ENCODE measurements at regions not wholly inside any gene's neighbourhood (a gene's known extent, or its start where the extent isn't known, plus 50 kb on each side); places are given as distances from the start of the nearest gene placed in this dataset.

- Histone ChIP-seq H3K79me2 (ENCODE audit: control insufficient read depth, low read length) (no peaks in the 10 kb centered on the region), H3K4me3 (ENCODE audit: low read length) (no peak overlapping the region), H4K20me1 (ENCODE audit: control insufficient read depth, insufficient read depth, low read depth, low read length) (no peaks in the 10 kb centered on the region), H3K4me1 (ENCODE audit: control insufficient read depth, low read length) (no peaks in the 10 kb centered on the region), H3F3A (ENCODE audit: control insufficient read depth, insufficient read depth) (no peaks in the 10 kb centered on the region), H3K9me2 (replicated peaks; ENCODE audit: control insufficient read depth, low read length) (no peaks in the 10 kb centered on the region), H3K27me3 (ENCODE audit: control insufficient read depth, low read length) (no peaks in the 10 kb centered on the region), H3K27ac (ENCODE audit: low read depth, low read length) (no peak overlapping the region), H3K4me2 (ENCODE audit: low read length) (no peak overlapping the region), H3K36me3 (ENCODE audit: control insufficient read depth, low read length) (no peaks in the 10 kb centered on the region), H3K9me3 (ENCODE audit: control insufficient read depth, insufficient read depth, low read length) (no peaks in the 10 kb centered on the region)
- TF ChIP-seq EZH2phosphoT487 (IDR thresholded peaks at IDR 0.05; ENCODE audit: borderline replicate concordance, low read length) (no peak), CTCF (IDR thresholded peaks at IDR 0.05; ENCODE audit: low read depth, low read length, poor library complexity, severe bottlenecking) (no peak)
Measured at GRCh38 chr2:155839991-155840390, 492.5 kb downstream of the NR4A2 start.

- H3K27ac ChIP-seq (ENCODE audit: low read depth, low read length), result no peak overlapping the region
- no peaks in the 10 kb centered on the region for H3K4me1 ChIP-seq (ENCODE audit: control insufficient read depth, low read length)
Measured at GRCh38 chr2:155839436-155839835, 493.1 kb downstream of the NR4A2 start.

GRCh38 chr2:155836439-155836838, 496.1 kb downstream of the NR4A2 start:
- no peak overlapping the region for H3K4me2 ChIP-seq (ENCODE audit: low read length)
- no peaks in the 10 kb centered on the region for H4K20me1 ChIP-seq (ENCODE audit: control insufficient read depth, insufficient read depth, low read depth, low read length)
- no peaks in the 10 kb centered on the region for H3K36me3 ChIP-seq (ENCODE audit: control insufficient read depth, low read length)
- H3K4me3 ChIP-seq (ENCODE audit: low read length), result no peak overlapping the region
- no peak overlapping the region for H3K27ac ChIP-seq (ENCODE audit: low read depth, low read length)
- no peaks in the 10 kb centered on the region for H3K4me1 ChIP-seq (ENCODE audit: control insufficient read depth, low read length)
- H3K9me2 ChIP-seq (replicated peaks; ENCODE audit: control insufficient read depth, low read length), result no peaks in the 10 kb centered on the region
- H3K27me3 ChIP-seq (ENCODE audit: control insufficient read depth, low read length), result no peaks in the 10 kb centered on the region
- no peaks in the 10 kb centered on the region for H3F3A ChIP-seq (ENCODE audit: control insufficient read depth, insufficient read depth)
- TF ChIP-seq EZH2phosphoT487 (IDR thresholded peaks at IDR 0.05; ENCODE audit: borderline replicate concordance, low read length), result no peak
- H3K9me3 ChIP-seq (ENCODE audit: control insufficient read depth, insufficient read depth, low read length), result no peaks in the 10 kb centered on the region
- H3K79me2 ChIP-seq (ENCODE audit: control insufficient read depth, low read length), result no peaks in the 10 kb centered on the region

More at GRCh38 chr2:155839436-155839835, 493.1 kb downstream of the NR4A2 start:
- no peaks in the 10 kb centered on the region for H3K27me3 ChIP-seq (ENCODE audit: control insufficient read depth, low read length)
- H3K4me3 ChIP-seq (ENCODE audit: low read length), result no peak overlapping the region
- no peaks in the 10 kb centered on the region for H3K36me3 ChIP-seq (ENCODE audit: control insufficient read depth, low read length)
- H4K20me1 ChIP-seq (ENCODE audit: control insufficient read depth, insufficient read depth, low read depth, low read length), result no peaks in the 10 kb centered on the region
- no peak for TF ChIP-seq CTCF (IDR thresholded peaks at IDR 0.05; ENCODE audit: low read depth, low read length, poor library complexity, severe bottlenecking)
- no peaks in the 10 kb centered on the region for H3K9me3 ChIP-seq (ENCODE audit: control insufficient read depth, insufficient read depth, low read length)
- no peaks in the 10 kb centered on the region for H3F3A ChIP-seq (ENCODE audit: control insufficient read depth, insufficient read depth)
- no peaks in the 10 kb centered on the region for H3K79me2 ChIP-seq (ENCODE audit: control insufficient read depth, low read length)
- no peak overlapping the region for H3K4me2 ChIP-seq (ENCODE audit: low read length)
- H3K9me2 ChIP-seq (replicated peaks; ENCODE audit: control insufficient read depth, low read length), result no peaks in the 10 kb centered on the region

- no peak overlapping the region for H3K4me3 ChIP-seq (ENCODE audit: low read length)
- no peaks in the 10 kb centered on the region for H3K4me1 ChIP-seq (ENCODE audit: control insufficient read depth, low read length)
- H3K27me3 ChIP-seq (ENCODE audit: control insufficient read depth, low read length), result no peaks in the 10 kb centered on the region
- H3K79me2 ChIP-seq (ENCODE audit: control insufficient read depth, low read length), result no peaks in the 10 kb centered on the region
- no peak overlapping the region for H3K4me2 ChIP-seq (ENCODE audit: low read length)
- no peaks in the 10 kb centered on the region for H3F3A ChIP-seq (ENCODE audit: control insufficient read depth, insufficient read depth)
- H3K36me3 ChIP-seq (ENCODE audit: control insufficient read depth, low read length), result no peaks in the 10 kb centered on the region
- TF ChIP-seq EZH2phosphoT487 (IDR thresholded peaks at IDR 0.05; ENCODE audit: borderline replicate concordance, low read length) (no peak), CTCF (IDR thresholded peaks at IDR 0.05; ENCODE audit: low read depth, low read length, poor library complexity, severe bottlenecking) (no peak)
- no peaks in the 10 kb centered on the region for H3K9me2 ChIP-seq (replicated peaks; ENCODE audit: control insufficient read depth, low read length)
- H3K27ac ChIP-seq (ENCODE audit: low read depth, low read length), result no peak overlapping the region
- H4K20me1 ChIP-seq (ENCODE audit: control insufficient read depth, insufficient read depth, low read depth, low read length), result no peaks in the 10 kb centered on the region
- H3K9me3 ChIP-seq (ENCODE audit: control insufficient read depth, insufficient read depth, low read length), result no peaks in the 10 kb centered on the region
Measured at GRCh38 chr2:155830817-155831579, 501.5 kb downstream of the NR4A2 start.

Data from DOHH2 (cell line).